DND-41 (cell line): ENCODE measurements at regions not wholly inside any gene's neighbourhood (a gene's known extent, or its start where the extent isn't known, plus 50 kb on each side); places are given as distances from the start of the nearest gene placed in this dataset.

Experiments used
- CTCF ChIP-seq: IDR thresholded peaks from 2 replicates; pipeline ENCODE4 v1.5.1; 2012; ENCODE audit warnings: borderline replicate concordance, low read length, moderate library complexity, mild to moderate bottlenecking; ENCODE audit not compliant: poor library complexity, severe bottlenecking; ENCODE audit errors: extremely low read depth
- EZH2 ChIP-seq: IDR thresholded peaks from 3 replicates; pipeline ENCODE4 v1.6.1; 2012; ENCODE audit warnings: borderline replicate concordance, low read depth, mild to moderate bottlenecking, moderate library complexity, low read length, inconsistent platforms; ENCODE audit not compliant: severe bottlenecking

GRCh38 chr1:94684690-94685250, 135.4 kb upstream of the SLC44A3 start:
- no peak for TF ChIP-seq CTCF
- TF ChIP-seq EZH2 = no peak
